ENCODE measurements at regions not wholly inside any gene's neighbourhood (a gene's known extent, or its start where the extent isn't known, plus 50 kb on each side); places are given as distances from the start of the nearest gene placed in this dataset.

GRCh38 chr16:6695666-6696065 lies 637.0 kb upstream of the RBFOX1 start:
- H4K20me1 ChIP-seq (replicated peaks; ENCODE audit: insufficient read depth) = no peaks in the 10 kb centered on the region
- ATAC-seq (no peak), DNase-seq (ENCODE audit: low spot score) (no peak)
- H3K4me1 Mint-ChIP-seq = no peaks in the 10 kb centered on the region
- H3K27me3 Mint-ChIP-seq (ENCODE audit: insufficient read depth, low read depth, poor library complexity) = no peaks in the 10 kb centered on the region
- no peak overlapping the region for H3K27ac Mint-ChIP-seq
- H3K27me3 ChIP-seq (ENCODE audit: insufficient read depth) = no peaks in the 10 kb centered on the region
- H3K79me2 ChIP-seq (replicated peaks; ENCODE audit: insufficient read depth) = no peaks in the 10 kb centered on the region
- H3K4me1 ChIP-seq (ENCODE audit: insufficient read depth) = no peaks in the 10 kb centered on the region
- no peak overlapping the region for H3K4me2 ChIP-seq
- no peaks in the 10 kb centered on the region for H3K36me3 Mint-ChIP-seq (ENCODE audit: low read depth)
- no peaks in the 10 kb centered on the region for H3F3A ChIP-seq (replicated peaks; ENCODE audit: low read depth)
- H3K27ac ChIP-seq (ENCODE audit: low read depth) = no peak overlapping the region
- H3K4me3 ChIP-seq = no peak overlapping the region
- no peaks in the 10 kb centered on the region for H3K36me3 ChIP-seq (ENCODE audit: insufficient read depth)
- no peaks in the 10 kb centered on the region for H3K9me2 ChIP-seq (ENCODE audit: insufficient read depth)
- TF ChIP-seq STAT1 (IDR thresholded peaks at IDR 0.05; ENCODE audit: unreplicated experiment) (no peak), ZNF462 (CRISPR knock-in tag; IDR thresholded peaks at IDR 0.05) (no peak), POLR2AphosphoS5 (IDR thresholded peaks at IDR 0.05; ENCODE audit: low read depth) (no peak), ZNF331 (CRISPR knock-in tag; IDR thresholded peaks at IDR 0.05; ENCODE audit: low read depth) (no peak), CREB1 (CRISPR knock-in tag; IDR thresholded peaks at IDR 0.05; ENCODE audit: low read depth) (no peak), JUNB (IDR thresholded peaks at IDR 0.05; ENCODE audit: unreplicated experiment) (no peak), ETS1 (IDR thresholded peaks at IDR 0.05) (no peak), REST (IDR thresholded peaks at IDR 0.05; ENCODE audit: unreplicated experiment) (no peak), NANOG (IDR thresholded peaks at IDR 0.05; ENCODE audit: borderline replicate concordance) (no peak), EZH2 (IDR thresholded peaks at IDR 0.05; ENCODE audit: low read depth, unreplicated experiment) (no peak), ZNF114 (CRISPR knock-in tag; IDR thresholded peaks at IDR 0.05) (no peak)
- no peak overlapping the region for H2AFZ ChIP-seq
- H3K4me3 Mint-ChIP-seq = no peak overlapping the region
- peaks cover 17% of the 10 kb centered on the region; the same call in 2 of the 3 replicates for H3K9me3 Mint-ChIP-seq
